Activated CD4-positive, alpha-beta T cell treated with anti-CD3 and anti-CD28 coated beads, Interleukin-2, amount 50 U/mL, for 16 hours (primary cell): ENCODE measurements at regions not wholly inside any gene's neighbourhood (a gene's known extent, or its start where the extent isn't known, plus 50 kb on each side); places are given as distances from the start of the nearest gene placed in this dataset.
"Not testable (repeated sequence)": the region's sequence is repeated elsewhere in the genome, so short reads cannot be mapped to it uniquely, and the experiment has no call there.

Source experiments
- DNase-seq: peaks from one replicate; pipeline ENCODE4 v3.0.0-alpha.2; 2020

DNA sequence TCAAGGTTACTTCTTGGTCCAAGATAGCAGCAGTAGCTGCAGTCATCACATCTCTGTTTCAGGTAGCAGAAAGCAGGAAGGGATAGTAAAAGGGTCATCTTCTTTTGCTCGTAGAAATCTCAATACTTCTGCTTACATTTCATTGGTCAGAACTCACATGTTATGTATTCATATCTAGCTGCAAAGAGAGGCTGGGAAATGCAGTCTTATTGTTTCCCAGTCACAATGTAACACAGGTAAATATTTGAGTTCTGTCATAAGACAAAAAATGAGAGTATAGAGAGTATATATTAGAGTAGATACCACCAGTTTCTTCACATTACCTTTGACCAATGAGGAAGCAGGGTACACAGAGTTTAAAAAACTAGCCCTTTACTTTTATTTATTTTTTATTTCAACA lies 132.4 kb upstream of the ITGA6 start:
- DNase-seq = no peak

DNA sequence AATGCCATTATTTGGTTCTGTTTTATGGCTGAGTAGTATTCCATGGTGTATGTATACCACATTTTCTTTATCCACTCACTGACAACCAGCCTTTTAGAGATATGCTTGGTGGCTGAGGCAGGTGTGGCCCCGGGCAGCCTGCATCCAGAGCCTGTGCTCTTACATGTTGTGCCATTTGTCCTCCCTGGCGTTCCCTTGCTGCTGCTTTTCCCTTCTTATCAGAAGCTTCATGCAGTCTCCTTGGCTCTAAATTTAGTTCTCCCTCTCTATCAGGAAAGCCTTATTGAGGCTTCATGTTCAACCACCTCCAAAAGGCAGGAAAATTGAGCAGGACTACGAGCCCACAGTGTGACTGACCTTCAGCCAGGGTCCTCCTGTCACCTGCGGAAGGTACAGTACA lies 131.7 kb upstream of the ITGA6 start:
- no peak for DNase-seq

DNA sequence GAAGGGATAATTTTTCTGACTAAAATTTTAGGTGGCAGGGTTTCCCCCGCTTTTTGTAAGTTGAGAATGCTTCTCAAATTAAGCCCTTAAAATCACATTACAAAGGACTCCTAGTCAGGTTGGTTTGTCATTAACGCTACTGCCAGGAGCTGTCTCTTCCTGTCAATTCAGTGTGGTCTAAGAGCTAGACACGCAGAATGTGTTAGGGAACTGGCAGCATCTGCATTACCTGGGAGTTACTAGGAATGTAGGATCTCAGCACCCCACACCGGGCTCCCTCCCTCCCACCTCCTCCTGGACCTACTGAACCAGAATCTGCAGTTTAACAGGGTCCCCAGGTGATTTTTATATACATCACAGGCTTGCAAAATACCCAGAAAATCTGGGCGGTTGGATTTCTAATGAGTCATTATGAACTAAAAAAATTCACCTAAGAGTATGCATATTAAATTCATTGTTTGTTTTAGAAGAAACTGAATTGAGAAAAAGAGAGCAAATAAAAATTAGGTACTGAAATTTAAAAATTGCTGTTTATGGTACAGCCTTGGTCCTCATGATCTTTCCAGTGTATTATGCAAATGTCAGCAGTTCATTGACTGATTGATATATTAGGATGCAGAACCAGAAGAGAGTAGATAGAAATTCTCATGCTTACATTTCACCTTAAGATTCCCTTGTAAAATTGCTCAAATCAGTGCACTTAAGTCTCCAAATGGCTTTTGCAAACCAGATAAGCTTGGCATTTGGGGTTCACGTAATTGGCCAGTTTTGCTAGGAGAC lies 130.9 kb upstream of the ITGA6 start:
- no peak for DNase-seq

DNA sequence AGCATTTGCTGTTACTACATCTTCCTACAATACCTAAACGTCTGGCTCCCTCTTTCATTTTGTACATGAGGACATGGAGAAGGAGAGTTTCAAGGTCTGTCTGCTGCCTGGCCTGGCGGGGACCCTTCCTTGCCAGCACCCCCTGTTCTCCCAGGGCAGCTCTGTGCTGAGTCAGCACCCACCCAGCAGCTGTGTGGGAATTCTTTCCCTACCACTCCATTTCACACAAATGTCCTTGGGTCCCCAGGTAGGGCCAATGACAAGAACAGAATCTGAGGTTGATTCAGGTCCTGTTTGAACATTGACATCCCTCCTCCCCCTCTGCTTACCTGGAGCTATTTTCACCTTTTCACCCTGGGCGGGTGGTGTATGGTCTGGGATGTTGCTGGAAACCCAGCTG lies 129.9 kb upstream of the ITGA6 start:
- no peak for DNase-seq

DNA sequence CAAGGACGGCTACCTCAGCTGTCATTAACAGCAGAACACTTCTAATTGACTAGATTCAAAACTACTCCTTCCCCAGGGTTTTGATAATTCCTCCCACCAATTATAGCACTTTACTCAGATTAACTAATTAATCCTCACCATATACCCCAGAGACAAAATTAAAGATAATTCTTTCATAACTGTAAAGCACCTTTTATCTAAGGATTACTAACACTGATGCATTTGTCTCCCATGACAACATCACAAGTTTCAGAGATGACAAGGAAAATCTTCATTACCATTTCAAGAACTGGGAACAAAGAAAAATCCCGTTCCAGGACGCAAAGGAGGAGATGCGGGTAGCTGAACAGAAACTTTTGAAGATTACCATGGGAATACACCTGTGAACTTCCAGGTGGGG lies 129.4 kb upstream of the ITGA6 start:
- DNase-seq = no peak

DNA sequence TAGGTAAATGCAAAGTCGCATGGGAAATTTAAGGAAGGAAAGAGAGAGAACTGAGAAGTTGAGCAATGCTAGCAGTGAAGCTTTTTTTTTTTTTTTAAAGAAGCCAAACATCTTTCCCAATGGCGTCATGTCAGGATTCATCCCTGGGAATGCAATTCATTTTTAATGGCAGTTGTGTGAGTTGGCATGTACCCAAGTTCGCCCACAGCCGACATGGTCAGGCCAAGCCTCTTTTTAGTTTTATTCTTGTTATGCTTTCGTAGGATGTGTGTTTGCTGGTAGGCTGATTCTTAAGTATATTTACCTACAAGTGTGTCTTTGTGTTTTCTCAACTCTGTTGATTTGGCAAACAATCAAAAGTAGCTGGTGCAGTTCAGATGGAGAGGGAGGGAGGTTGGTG lies 127.6 kb upstream of the ITGA6 start:
- no peak for DNase-seq

DNA sequence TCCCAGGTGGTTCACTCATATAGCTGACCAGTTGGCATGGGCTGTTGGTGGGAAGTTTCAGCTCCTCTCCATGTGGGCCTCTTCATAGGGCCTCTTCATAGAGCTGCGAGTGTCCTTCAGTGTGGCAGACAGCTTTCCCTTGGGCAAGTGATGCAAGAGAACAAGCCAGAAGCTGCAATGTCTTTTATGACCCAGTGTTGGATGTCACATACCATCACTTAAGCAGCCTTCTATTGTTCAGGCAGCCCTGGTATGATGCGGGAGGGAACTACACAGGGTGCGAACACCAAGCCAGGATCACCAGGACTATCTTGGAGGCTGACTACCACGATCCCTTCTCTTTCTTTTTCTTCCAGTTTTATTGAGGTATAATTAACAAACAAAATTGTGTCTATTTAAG lies 126.5 kb upstream of the ITGA6 start:
- no peak for DNase-seq

DNA sequence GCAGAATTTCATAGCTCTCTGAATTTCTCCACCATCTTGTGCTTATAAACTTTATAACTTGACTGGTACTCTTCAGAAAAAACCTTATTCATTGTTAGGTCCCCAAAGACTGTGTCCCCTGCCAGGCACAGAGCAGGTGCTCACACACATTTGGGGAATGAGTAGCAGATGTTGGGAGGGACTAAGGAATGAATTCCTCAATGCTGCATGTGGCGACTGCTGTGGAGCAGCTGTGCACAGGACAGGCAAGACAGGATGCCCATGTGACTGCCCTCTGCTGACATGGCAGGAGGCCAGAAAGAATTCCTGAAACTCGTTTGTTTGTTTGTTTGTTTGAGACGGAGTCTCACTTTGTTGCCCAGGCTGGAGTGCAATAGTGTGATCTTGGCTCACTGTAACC lies 122.3 kb upstream of the ITGA6 start:
- no peak for DNase-seq

DNA sequence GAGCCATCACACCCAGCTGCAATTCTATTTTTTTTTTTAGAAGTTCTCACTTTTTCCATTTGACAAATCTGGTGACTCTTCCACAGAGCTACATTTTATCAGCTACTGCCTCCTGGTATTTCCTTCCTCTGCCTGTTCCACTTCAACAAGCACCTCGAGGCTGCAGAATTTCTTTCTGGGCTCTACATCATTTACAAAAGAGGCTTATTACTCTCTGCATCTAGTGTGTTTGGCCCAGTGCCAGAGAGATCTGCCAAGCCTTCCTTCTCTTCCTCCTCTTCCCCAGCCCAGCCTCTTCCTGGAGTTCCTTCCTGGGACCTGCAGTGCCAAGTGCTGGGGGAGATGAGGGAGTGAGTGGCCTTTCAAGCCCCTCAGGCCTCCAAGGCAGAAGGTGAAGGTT lies 119.6 kb upstream of the ITGA6 start:
- no peak for DNase-seq

DNA sequence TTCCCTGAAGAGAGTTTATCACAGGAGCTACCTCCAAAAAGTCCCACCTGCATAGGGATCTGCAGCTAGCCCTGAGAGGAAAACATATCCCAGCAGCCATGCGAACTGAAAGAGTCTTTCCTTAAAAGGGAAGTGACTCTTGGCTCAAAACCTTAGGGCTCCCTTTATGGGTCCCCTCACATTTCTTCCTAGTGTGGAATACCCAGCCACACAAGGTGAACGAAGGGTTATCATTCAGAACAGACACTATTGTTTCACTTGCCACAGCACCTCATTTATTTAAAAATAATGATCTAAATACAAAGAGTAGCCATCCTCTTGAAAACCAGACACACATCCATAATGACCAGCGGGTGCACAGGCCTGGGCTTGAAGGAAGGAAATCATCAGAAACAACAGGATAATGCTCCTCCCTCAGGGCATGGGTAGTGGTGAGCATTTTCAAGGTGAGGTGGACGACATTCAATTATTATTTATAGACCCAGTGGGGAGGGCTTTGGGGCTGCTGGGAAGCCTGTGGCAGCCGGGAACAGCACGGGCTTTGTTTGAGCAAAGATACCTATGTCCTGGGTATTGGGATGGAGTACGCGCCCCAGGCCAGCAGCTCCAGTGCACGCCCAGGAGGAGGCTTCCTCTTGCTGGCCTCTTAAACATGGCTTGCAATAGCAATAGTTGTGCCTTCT lies 119.0 kb upstream of the ITGA6 start:
- DNase-seq = no peak

DNA sequence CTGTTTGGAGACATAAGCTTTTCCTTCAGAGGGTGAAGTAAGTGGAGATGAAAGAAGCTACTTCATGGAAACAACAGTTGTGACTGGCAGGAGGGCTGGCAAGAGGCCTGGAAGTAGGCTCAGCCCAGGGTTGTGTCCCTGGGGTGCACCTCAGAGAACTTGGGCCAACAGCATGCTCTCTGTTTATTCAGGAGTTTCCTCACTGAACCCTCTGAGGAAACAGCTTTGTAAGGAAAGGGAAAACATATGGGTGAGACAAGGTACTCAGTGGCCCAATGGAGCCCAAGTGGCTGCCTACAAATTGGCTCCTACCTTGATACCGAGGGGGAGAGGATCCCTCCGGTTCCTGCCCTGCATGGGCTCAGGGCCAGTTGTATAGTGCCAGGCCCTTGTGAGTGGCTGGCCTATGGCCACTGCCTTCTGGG lies 115.5 kb upstream of the ITGA6 start:
- DNase-seq = no peak

DNA sequence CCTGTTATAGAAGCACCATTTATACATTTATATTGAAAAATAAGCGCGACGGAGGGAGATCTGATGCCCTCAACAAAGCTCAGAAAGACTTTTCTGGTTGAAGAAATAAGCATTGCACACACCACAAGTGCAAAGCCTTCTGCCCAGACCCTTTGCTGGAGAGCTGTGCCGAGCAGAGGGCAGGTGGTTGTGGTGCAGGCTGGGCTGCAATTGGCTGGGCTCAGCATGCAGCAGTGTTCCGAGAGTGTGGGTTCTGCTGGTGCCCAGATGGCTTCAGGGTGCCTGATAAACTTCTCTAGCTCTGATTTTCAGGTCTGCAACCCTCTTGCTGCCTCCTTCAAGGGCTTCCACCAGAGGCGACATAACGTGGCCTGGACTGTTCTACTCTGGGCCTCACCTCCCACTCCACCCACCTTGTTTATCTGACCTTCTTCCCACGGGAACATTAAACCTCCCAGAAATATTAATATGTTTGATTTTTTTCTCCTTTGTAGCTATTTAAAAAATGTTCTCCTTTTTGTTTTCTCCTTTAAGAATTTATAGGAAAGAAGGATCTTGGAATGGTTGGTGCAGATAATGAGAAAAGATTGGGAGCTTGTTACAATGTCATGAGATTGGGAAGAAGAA lies 113.6 kb upstream of the ITGA6 start:
- no peak for DNase-seq

DNA sequence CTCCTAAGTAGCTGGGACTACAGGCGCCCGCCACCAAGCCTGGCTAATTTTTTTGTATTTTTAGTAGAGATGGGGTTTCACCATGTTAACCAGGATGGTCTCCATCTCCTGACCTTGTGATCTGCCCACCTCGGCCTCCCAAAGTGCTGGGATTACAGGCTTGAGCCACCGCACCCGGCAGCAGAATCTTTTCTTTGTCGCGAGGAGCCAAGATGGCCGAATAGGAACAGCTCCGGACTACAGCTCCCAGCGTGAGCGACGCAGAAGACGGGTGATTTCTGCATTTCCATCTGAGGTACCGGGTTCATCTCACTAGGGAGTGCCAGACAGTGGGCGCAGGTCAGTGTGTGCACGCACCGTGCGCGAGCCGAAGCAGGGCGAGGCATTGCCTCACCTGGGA lies 112.3 kb upstream of the ITGA6 start:
- not testable (repeated sequence) for DNase-seq

DNA sequence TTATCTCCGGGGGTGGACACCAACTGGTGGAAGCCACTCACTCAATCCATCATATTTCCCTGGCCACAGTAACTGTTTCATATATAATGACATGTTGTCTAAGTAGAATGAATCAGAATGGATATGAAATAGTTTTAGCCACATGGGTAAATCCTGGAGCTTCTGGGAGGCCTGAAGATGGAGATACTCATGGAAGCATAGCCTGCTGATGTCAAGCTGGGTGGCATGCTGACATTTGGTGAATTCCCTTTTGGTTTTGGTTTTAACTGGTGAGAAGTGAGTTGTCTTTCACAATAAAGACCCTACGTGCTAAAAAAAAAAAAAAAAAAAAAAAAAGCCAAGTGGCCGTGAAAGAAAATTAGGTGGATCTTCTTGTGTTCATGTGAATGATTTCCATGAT lies 105.3 kb upstream of the ITGA6 start:
- no peak for DNase-seq

DNA sequence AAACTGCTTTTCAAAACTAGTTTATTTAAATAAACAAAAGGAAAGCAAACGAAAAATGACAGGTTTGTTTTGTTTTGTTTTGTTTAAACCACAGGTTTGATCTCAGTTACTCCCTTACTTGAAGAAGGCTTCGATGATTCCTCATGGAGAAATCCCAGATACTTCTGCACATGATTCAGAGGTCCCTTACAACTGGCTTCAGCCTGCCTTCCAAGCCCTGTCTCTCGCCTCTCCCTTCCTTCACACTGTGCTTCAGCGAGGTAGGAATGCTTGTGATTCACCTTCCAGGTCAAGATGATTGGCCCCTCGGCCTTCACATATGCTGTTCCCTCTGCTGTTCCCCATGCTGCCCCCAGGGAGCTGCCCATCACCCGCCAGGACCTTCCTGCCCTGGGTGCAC lies 104.1 kb upstream of the ITGA6 start:
- DNase-seq = no peak

DNA sequence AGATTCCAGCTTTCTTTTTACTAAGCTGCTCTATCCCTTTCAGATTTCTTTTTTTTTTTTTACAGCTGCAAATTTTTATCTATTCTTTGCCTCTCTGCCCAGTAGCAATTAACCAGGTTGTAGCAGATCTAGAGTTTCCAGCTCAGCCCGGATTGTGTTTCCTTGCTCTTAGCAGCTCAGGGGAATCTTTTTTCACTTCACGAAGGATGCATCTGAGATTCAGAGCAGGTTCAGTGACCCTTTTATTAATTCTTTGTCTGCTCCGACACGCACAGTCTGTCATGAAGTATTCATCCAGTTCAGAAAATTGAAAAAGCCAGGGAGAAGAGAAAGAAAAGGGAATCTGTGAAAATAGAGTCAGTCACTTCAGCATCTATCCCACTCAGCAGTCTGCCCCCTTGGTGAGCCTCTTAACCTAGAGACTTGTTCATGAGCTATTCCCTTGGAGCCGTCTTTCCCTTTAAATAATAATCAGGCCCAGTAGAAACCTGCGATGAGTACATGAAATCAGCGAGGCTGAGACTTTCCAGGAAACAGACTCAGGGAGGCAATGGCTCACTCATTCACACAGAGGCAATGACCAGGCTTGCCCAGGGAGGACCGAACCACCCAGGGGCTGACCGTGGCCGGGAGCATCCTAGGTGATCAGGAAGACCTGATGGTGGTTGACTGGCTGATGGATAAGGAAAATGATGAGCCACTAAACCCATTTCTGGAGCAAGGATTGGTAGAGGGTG lies 103.4 kb upstream of the ITGA6 start:
- DNase-seq = no peak

DNA sequence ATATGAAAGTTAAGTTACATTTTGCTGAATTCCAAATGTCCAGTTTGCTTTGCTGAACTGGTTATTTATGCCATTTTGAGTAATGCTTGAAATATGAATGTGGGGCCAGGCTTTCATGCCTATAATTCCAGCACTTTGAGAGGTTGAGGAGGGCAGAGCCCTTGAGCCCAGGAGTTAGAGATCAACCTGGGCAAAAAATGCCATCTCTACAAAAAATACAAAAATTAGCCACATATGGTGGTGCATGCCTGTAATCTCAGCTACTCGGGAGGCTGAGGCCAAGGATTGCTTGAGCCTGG lies 101.2 kb upstream of the ITGA6 start:
- no peak for DNase-seq

DNA sequence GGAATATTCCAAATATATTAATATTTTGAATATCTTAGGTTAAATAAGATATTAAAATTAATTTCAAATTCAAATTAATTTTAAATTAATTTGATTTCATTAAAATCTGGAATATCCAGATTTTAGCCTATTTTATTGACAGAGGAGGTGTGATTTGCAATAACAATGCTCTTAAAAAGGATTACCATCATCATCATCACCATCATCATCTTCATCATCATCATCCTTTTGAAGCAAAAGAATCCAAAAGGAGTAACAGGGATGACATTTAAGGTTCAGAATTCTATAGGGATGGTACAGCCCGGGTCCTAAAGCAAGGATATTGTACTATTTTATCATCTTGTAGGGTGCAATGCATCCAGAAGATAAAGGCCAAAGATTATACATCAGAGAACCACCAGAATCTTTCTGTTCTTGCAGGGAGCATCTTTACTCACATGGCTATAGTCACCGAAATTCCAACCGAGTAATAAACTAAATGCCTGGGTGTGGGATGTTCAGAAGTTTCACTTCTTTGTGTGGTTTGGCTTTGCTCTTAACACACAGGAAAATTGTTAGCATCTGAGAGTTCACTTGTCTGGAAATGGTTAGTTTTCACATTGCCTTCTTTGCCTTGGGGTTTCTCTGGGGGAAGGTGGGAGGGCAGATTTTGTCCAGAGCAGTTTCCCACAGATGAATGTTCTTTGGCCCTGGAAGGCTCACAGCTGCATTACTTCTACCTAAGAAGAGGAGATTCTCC lies 99.1 kb upstream of the ITGA6 start:
- DNase-seq = no peak

DNA sequence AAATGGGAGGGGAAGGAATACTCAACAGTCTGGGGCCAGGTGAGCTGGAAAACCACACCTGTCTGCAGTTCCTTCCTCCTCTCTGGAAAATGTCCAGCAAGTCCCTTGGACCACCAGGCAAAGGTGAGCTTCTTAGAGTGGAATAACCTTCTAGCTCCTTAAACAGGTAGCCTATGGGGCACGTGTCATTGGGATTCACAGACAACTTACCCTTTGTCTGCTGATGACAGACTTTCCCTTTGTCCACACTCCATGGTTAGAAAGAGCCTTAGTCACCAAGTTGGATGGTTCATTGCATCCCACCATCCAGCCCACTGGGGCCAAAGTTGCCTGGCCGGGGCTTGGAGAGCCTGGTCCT lies 98.0 kb upstream of the ITGA6 start:
- no peak for DNase-seq

DNA sequence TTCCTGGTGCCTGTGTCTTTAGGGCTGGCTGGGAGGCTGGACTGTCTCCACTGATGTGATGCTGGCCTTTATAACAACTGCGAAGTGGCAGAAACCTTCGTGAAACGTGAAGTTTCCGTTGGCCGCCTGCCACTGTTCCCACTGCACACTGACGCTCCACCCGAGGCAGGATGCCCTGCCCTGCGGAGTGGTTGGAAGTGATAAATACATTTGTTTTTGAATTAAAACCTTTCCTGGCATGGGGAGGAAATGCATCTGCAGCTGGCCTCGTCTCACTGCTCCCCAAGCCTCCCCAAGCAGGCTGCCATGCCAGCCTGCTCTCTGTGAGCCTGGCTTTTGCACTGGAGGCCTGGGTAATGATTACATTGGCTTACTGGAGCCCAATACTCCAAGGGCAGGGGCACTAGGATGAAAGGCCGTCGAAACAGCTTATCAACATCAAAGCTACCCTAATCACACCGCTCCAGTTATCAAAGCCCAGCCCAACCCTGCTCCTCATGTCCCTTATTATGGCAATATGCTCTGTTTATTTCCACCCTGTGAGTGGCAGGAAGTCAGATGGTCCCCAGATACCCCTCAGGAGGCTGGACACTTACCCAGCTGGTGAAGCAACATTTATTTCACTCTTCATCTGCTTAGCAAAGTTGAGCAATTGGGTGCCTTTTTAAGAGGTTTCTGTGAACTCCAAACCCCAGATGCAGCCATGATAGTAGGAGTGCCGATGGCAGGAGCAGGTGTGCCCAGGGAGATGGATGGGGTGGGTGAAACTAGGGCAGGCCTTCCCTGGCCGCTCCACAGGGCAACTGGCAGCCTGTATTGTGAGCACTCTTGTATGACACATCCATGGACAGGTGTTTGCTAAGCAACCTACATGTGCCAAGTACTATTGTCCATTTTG lies 97.4 kb upstream of the ITGA6 start:
- DNase-seq = no peak

DNA sequence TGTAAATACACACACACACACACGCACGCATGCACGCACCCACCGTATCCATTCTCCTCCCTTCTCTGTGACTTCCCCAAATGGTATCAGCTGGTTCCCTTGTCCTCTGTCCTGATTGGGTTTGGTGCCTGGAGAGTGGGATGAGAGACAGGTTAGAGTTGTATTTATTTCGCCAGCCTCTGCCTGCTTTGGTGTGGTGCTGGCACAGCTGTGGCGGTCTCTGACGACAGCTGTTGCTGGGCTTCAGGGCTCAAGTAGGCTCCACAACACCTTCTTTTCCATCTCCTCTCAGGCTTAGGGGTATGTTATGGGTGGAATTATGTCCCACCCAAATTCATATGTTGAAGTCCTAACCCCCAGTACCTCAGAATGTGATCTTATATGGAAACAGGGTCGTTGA lies 94.9 kb upstream of the ITGA6 start:
- no peak for DNase-seq
